ENCODE measurements at regions not wholly inside any gene's neighbourhood (a gene's known extent, or its start where the extent isn't known, plus 50 kb on each side); places are given as distances from the start of the nearest gene placed in this dataset.
"Not testable (repeated sequence)": the region's sequence is repeated elsewhere in the genome, so short reads cannot be mapped to it uniquely, and the experiment has no call there.

DNA sequence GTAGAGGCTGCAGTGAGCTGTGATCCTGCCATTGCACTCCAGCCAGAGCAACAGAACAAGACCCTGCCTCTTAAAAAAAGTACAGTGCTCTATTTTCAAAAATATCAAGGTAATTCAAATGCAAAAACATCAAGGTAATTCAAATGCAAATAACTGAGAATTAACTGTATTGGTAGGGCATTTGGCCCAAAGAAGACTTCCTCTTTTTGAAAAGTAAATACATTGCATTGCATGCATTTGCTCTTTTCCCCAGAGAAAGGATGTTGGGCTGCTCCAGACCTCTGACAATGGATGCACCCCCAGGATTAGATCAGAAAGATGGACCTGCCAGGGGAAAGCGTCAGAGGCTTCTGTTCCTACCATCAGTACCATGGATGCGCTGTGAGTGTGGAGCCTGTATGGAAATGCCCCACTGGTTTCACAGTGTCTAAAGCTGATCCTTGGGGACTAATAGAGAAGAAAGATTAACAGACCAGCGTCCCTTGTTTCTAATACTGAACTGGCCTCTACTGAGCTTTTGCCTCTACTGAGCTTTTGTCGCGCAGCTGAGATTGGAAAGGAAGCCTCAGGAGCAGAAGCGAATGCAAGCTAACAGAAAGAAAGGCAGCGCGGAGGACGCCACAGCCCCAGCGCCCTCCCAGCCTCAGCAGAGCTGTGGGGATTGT lies 93.5 kb upstream of the LYZL2 start:
- DNase-seq (ENCODE audit: low read depth, low spot score) = no peak
- ChIA-PET CTCF (interaction anchor here (1.4 kb wide), 1 partner anchor 36 kb away, joined by 5 read pairs; no protein-coding TSS in a partner anchor), POLR2A (no interaction called here)
- Histone ChIP-seq H3K9me3 (ENCODE audit: control insufficient read depth, insufficient read depth, low read length) (no peaks in the 10 kb centered on the region), H3K27me3 (ENCODE audit: control insufficient read depth, insufficient read depth, low read length) (no peaks in the 10 kb centered on the region), H3K4me3 (ENCODE audit: low read depth, low read length) (no peak overlapping the region), H3K27ac (ENCODE audit: low read depth, low read length) (no peak overlapping the region)
- TF ChIP-seq, protein P1, sequence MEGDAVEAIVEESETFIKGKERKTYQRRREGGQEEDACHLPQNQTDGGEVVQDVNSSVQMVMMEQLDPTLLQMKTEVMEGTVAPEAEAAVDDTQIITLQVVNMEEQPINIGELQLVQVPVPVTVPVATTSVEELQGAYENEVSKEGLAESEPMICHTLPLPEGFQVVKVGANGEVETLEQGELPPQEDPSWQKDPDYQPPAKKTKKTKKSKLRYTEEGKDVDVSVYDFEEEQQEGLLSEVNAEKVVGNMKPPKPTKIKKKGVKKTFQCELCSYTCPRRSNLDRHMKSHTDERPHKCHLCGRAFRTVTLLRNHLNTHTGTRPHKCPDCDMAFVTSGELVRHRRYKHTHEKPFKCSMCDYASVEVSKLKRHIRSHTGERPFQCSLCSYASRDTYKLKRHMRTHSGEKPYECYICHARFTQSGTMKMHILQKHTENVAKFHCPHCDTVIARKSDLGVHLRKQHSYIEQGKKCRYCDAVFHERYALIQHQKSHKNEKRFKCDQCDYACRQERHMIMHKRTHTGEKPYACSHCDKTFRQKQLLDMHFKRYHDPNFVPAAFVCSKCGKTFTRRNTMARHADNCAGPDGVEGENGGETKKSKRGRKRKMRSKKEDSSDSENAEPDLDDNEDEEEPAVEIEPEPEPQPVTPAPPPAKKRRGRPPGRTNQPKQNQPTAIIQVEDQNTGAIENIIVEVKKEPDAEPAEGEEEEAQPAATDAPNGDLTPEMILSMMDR (IDR thresholded peaks at IDR 0.05; ENCODE audit: low read depth, low read length) = no peak

- no peak overlapping the region for H3K27ac ChIP-seq (ENCODE audit: low read depth, low read length)
- no peaks in the 10 kb centered on the region for H3K27me3 ChIP-seq (ENCODE audit: control insufficient read depth, insufficient read depth, low read length)
- POLR2A ChIA-PET = no interaction called here
- no peaks in the 10 kb centered on the region for H3K9me3 ChIP-seq (ENCODE audit: control insufficient read depth, insufficient read depth, low read length)
- DNase-seq (ENCODE audit: low read depth, low spot score) = no peak
- H3K4me3 ChIP-seq (ENCODE audit: low read depth, low read length) = no peak overlapping the region
- TF ChIP-seq, protein P1 (IDR thresholded peaks at IDR 0.05; ENCODE audit: low read depth, low read length) = no peak
- CTCF ChIA-PET = no interaction called here
Measured at GRCh38 chr10:30719832-30720231, 90.3 kb upstream of the LYZL2 start.

- ChIA-PET POLR2A (no interaction called here), CTCF (no interaction called here)
- no peak for DNase-seq (ENCODE audit: low read depth, low spot score)
- TF ChIP-seq, protein P1 (IDR thresholded peaks at IDR 0.05; ENCODE audit: low read depth, low read length) = no peak
- no peaks in the 10 kb centered on the region for H3K27me3 ChIP-seq (ENCODE audit: control insufficient read depth, insufficient read depth, low read length)
- no peak overlapping the region for H3K4me3 ChIP-seq (ENCODE audit: low read depth, low read length)
- H3K27ac ChIP-seq (ENCODE audit: low read depth, low read length) = no peak overlapping the region
- H3K9me3 ChIP-seq (ENCODE audit: control insufficient read depth, insufficient read depth, low read length) = peaks cover 4% of the 10 kb centered on the region
Measured at GRCh38 chr10:30709700-30710358, 80.3 kb upstream of the LYZL2 start.

- TF ChIP-seq, protein P1 (IDR thresholded peaks at IDR 0.05; ENCODE audit: low read depth, low read length) = no peak
- Histone ChIP-seq H3K4me3 (ENCODE audit: low read depth, low read length) (no peak overlapping the region), H3K9me3 (ENCODE audit: control insufficient read depth, insufficient read depth, low read length) (peaks cover 4% of the 10 kb centered on the region), H3K27me3 (ENCODE audit: control insufficient read depth, insufficient read depth, low read length) (no peaks in the 10 kb centered on the region), H3K27ac (ENCODE audit: low read depth, low read length) (no peak overlapping the region)
- POLR2A ChIA-PET = no interaction called here
- CTCF ChIA-PET = no interaction called here
- no peak for DNase-seq (ENCODE audit: low read depth, low spot score)
Measured at GRCh38 chr10:30709229-30709628, 79.7 kb upstream of the LYZL2 start.

DNA sequence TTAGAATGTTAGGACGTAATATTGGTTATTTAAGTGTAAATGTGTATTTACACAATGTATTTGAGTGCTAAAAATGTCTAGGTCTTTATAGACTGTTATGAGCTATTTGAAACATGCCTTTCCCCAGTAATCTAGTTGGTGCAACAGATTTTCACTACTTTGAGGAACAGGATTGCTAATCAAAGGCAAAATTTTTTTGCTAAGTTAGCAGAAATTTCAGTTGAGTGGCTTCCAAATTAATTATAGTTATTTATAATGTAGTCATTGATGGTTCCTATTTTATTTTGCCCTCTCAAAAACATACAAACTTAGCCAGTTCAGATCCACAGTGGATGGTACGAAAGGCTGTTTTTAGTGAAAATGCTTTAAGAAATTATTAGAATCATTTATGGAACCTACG lies 78.7 kb upstream of the LYZL2 start:
- no peaks in the 10 kb centered on the region; the same call in 1 of the 2 replicates for H3K9me3 ChIP-seq (ENCODE audit: control insufficient read depth, insufficient read depth, low read length)
- H3K27me3 ChIP-seq (ENCODE audit: control insufficient read depth, insufficient read depth, low read length) = no peaks in the 10 kb centered on the region
- DNase-seq (ENCODE audit: low read depth, low spot score) = no peak
- CTCF ChIA-PET = interaction anchor here (0.6 kb wide), 1 partner anchor 21 kb away, joined by 3 read pairs; no protein-coding TSS in a partner anchor
- no peak overlapping the region for H3K4me3 ChIP-seq (ENCODE audit: low read depth, low read length)
- H3K27ac ChIP-seq (ENCODE audit: low read depth, low read length) = no peak overlapping the region
- POLR2A ChIA-PET = no interaction called here
- TF ChIP-seq, protein P1 (IDR thresholded peaks at IDR 0.05; ENCODE audit: low read depth, low read length) = no peak

- H3K9me3 ChIP-seq (ENCODE audit: control insufficient read depth, insufficient read depth, low read length); POLR2A ChIA-PET; CTCF ChIA-PET; H3K4me3 ChIP-seq (ENCODE audit: low read depth, low read length); H3K27me3 ChIP-seq (ENCODE audit: control insufficient read depth, insufficient read depth, low read length); H3K27ac ChIP-seq (ENCODE audit: low read depth, low read length); DNase-seq (ENCODE audit: low read depth, low spot score): not testable (repeated sequence)
Measured at GRCh38 chr10:30706189-30706588, 76.6 kb upstream of the LYZL2 start.

Measured in AG04450 (cell line).